GM12864 (cell line): ENCODE measurements at regions not wholly inside any gene's neighbourhood (a gene's known extent, or its start where the extent isn't known, plus 50 kb on each side); places are given as distances from the start of the nearest gene placed in this dataset.

Source experiments
- DNase-seq: peaks from one replicate; pipeline ENCODE4 v3.0.0-alpha.2; 2011; ENCODE audit warnings: low read depth
- H3K4me3 ChIP-seq: 2 replicates; pipeline ENCODE4 v1.5.1; 2011; ENCODE audit warnings: mild to moderate bottlenecking, low read depth, low read length, control low read depth
- CTCF ChIP-seq: IDR thresholded peaks from 2 replicates; pipeline ENCODE4 v1.5.1; 2011; ENCODE audit warnings: low read depth, mild to moderate bottlenecking, moderate library complexity, low read length, control low read depth, inconsistent platforms; ENCODE audit errors: missing control alignments

GRCh38 chr10:125283836-125284614 lies 123.7 kb upstream of the CTBP2 start:
- H3K4me3 ChIP-seq: no peak overlapping the region
- no peak for DNase-seq
- TF ChIP-seq CTCF: no peak

- no peak overlapping the region for H3K4me3 ChIP-seq
- no peak for DNase-seq
- TF ChIP-seq CTCF: no peak
Measured at GRCh38 chr10:125283191-125283835, 123.0 kb upstream of the CTBP2 start.

- no peak for DNase-seq
- no peak for TF ChIP-seq CTCF
Measured at GRCh38 chr10:125281091-125281490, 120.7 kb upstream of the CTBP2 start.

GRCh38 chr10:125276133-125276532 lies 115.8 kb upstream of the CTBP2 start:
- no peak overlapping the region for H3K4me3 ChIP-seq
- DNase-seq: no peak
- no peak for TF ChIP-seq CTCF

More at GRCh38 chr10:125281091-125281490, 120.7 kb upstream of the CTBP2 start:
- H3K4me3 ChIP-seq: no peak overlapping the region

GRCh38 chr10:125274961-125275360 lies 114.6 kb upstream of the CTBP2 start:
- no peak for TF ChIP-seq CTCF
- DNase-seq: no peak
- no peak overlapping the region for H3K4me3 ChIP-seq

GRCh38 chr10:125273023-125273422 lies 112.7 kb upstream of the CTBP2 start:
- no peak for DNase-seq
- TF ChIP-seq CTCF: no peak
- H3K4me3 ChIP-seq: no peak overlapping the region
